ENCODE measurements at regions not wholly inside any gene's neighbourhood (a gene's known extent, or its start where the extent isn't known, plus 50 kb on each side); places are given as distances from the start of the nearest gene placed in this dataset.
"Not testable (repeated sequence)": the region's sequence is repeated elsewhere in the genome, so short reads cannot be mapped to it uniquely, and the experiment has no call there.

DNA sequence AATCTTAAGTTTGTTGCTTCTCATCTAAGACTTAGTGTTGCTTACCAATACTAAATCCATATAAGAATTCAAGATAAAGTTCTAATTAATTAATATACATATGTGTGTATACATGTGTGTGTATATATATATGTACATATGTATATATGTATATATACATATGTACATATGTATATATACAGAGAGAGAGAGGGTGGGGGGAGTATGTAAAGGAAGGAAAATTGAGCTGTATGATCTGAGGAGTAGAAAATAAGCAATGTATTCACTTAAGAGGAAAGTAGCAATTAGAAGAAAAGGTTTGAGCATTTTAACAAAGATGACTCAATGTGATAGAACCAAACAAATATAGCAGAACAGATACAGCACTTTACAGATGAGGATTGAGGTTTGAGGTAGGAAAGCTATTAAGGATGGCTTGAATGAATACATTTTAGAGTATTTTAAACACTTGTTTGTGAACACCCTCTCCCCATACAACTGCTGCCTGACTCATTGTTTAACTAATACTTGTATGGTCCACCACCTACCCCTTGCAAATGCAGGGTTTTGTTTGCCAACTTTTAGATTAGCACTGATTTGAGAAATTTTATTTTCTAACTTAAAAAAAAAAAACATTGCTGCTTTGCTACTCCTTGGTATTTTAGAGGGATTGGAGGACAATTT lies 681.1 kb upstream of the CADM2 start:
- DNase-seq = no peak

DNA sequence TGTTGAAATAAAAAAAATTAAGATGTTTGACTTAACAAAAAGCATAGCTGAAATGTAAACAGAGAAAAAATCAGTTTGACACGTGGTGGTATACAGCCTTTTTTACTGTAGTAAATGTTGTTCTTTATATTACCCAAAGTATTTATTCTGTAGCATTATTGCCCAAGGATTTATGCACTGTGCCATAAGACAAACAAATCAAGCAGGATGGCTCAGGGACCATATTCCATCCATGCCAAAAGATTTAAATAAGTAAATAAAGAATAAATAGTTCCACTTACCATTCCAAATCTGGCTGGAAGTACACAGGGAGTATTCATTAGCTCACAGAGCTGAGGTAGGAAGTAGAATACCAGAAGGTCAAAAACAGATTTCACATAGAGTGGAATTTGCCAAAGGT lies 666.7 kb upstream of the CADM2 start:
- DNase-seq = no peak

DNA sequence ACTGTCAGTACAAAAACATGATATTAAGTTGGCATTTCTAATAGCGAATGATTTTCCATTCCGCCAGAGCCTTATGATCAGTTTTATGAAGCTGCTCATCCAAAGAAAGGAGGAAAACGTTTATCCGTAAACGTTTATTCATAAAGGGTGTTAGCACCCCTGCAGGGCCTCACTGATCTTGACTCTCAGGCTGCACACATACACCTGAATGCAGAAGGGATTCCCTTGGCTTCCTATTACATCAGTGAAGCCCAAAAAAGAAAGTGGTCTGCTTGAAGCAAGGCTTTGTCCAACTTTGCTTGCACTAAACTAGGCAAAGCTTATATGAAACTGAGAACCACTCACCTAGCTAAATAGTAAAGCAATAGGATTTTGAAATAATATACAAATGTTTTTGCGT lies 659.5 kb upstream of the CADM2 start:
- DNase-seq = no peak

DNA sequence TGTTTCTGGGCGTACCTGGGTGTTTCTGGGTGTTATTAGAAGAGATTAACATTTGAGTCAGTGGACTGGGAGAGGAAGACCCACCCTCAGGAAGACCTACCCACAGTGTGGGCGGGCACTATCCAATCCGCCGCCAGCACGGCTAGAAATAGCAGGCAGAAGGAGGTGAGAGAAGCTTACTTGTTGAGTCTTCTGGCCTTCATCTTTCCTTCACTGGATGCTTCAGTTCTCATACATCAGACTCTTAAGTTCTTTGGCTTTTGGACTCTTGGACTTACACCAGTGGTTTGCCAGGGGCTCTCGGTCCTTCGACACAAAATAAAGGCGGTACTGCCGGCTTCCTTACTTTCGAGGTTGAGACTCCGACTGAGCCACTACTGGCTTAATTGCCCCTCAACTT lies 654.6 kb upstream of the CADM2 start:
- no peak for DNase-seq

DNA sequence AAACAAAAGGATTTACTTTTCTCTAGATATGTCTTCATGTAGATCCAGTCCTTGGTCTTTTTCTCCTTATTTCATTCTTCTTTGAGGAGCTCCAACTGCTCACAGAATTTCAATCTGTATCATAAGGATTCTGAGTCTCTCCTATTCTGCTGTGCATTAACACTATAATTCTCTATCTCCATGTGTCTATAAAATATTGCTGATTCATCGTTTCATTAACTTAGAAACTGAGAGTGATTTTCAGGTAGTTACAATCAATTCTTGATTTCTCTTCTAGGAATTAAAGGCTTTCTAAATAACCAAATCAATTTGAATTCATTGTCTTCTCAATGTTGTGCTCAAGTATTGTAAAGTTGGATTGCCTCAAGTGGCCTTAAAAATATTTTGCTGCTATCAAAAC lies 651.5 kb upstream of the CADM2 start:
- no peak for DNase-seq

DNA sequence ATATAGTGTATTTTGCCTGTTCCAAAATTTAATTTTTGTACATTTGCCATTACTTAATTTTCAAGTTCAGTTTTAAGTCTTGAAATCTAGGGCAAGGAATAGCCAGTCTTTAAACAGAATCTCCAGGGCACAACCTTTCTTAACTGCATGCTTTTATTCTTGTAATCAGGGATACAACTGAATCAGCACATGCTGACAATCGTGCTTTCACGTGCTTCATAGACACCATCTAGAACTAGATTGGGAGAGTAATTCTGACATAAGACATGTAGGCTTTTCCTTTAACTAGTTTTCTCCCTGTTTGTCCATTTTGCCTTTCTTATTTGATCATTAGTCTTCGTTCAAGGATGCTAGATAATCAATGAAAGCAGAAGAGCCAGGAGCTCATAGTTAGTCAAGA lies 650.4 kb upstream of the CADM2 start:
- DNase-seq = no peak

DNA sequence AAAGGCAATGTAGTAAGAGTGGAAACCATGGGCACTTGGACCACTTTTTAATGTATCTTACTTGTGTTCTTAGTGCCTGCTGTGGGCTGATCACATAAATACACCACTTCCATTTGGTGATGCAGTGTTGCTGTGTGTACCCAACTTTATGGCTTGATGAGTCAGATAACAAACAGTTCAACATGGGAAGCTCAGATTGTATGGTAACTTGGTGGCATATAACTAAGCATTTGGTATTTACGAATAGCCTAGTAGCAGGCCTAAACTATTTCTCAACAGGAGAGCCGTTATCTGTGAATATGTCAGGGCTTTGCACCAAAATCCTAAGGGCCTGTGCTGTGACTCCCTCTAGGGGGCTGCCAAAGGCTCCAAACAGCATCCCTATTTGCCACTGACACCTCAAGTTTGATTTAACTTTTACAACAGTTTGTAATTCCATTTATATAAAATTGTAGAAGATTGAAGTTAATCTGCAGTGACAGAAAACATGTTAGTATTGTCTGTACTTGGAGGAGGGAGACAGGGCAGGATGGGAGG lies 640.4 kb upstream of the CADM2 start:
- DNase-seq = no peak

DNA sequence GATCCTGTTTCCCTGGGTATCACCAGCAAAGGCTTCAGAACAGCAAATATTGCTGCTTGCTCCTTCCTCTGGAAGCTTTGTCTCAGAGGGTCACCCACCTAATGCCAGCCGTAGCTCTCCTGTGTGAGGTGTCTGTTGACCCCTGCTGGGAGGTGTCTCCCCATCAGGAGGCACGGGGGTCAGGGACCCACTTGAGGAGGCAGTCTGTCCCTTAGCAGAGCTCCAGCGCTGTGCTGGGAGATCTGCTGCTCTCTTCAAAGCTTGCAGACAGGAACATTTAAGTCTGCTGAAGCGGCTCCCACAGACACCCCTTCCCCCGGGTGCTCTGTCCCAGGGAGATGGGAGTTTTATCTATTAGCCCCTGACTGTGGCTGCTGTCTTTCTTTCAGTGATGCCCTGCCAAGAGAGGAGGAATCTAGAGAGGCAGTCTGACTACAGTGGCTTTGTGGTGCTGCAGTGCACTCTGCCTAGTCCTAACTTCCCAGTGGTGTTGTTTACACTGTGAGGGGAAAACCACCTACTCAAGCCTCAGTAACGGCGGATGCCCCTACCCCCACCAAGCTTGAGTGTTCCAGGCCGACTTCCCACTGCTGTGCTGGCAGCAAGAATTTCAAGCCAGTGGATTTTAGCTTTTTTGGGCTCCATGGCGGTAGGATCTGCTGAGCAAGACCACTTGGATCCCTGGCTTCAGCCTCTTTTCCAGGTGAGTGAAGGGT lies 593.1 kb upstream of the CADM2 start:
- DNase-seq = not testable (repeated sequence)

All from NCI-H446 treated with DMSO at 0.1 percent for 48 hours (cell line).